ENCODE measurements at regions not wholly inside any gene's neighbourhood (a gene's known extent, or its start where the extent isn't known, plus 50 kb on each side); places are given as distances from the start of the nearest gene placed in this dataset.

DNA sequence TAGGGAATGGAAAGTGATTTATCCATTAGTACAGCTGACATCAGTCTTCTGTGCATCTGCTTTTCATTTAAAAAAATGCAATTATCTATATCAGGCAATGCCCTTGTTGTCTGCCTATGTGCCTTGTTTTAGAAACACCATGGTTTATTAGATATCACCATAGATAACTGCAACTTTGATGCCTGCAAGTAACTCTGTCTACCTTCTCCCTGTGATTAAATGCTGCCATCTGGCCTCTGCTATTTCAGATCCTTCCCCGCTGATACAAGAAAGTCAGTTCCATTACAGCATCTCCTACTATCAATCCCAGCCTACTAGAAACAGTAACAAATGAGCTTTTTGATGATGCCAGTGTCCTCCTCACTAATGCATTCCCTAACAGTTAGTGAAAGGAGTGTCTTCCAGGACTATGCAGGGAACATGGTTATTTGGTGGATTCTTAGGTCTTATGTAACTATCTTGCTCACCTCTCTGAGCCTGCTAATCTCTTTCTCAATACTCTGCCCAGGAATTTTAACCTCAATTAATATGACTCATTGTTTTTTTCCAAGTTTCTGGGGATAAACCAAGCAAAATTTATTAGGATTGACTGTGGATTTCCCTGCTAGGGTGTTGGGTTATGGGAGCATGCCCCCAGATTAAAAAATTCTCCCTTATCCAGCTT lies 444.9 kb downstream of the RAPGEF2 start:
- TF ChIP-seq, protein P1, sequence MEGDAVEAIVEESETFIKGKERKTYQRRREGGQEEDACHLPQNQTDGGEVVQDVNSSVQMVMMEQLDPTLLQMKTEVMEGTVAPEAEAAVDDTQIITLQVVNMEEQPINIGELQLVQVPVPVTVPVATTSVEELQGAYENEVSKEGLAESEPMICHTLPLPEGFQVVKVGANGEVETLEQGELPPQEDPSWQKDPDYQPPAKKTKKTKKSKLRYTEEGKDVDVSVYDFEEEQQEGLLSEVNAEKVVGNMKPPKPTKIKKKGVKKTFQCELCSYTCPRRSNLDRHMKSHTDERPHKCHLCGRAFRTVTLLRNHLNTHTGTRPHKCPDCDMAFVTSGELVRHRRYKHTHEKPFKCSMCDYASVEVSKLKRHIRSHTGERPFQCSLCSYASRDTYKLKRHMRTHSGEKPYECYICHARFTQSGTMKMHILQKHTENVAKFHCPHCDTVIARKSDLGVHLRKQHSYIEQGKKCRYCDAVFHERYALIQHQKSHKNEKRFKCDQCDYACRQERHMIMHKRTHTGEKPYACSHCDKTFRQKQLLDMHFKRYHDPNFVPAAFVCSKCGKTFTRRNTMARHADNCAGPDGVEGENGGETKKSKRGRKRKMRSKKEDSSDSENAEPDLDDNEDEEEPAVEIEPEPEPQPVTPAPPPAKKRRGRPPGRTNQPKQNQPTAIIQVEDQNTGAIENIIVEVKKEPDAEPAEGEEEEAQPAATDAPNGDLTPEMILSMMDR (IDR thresholded peaks at IDR 0.05; ENCODE audit: low read depth, low read length) = no peak
- no peak overlapping the region for H3K4me3 ChIP-seq (ENCODE audit: low read depth, low read length)

DNA sequence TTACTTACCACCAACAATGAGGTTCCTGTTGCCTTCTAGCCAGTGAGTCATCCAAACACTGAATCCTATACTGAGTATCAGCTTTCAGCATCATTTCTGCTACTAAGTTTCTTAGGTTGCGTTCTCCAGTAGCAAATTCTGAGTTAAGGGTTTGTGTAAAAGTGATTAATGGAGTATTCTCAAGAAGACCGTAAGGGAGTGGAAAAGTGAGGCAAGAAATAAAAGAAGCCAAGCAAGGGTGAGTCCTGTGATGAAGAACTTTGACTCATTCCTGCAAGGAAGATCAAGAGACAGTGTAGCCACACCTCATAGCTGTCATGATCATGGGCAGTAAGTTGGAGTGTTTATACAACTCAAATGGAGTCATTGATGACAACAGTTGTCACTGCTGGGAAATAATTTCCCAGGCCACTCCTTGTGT lies 446.2 kb downstream of the RAPGEF2 start:
- TF ChIP-seq, protein P1 (IDR thresholded peaks at IDR 0.05; ENCODE audit: low read depth, low read length) = no peak
- H3K4me3 ChIP-seq (ENCODE audit: low read depth, low read length) = no peak overlapping the region

- no peak overlapping the region for H3K4me3 ChIP-seq (ENCODE audit: low read depth, low read length)
- TF ChIP-seq, protein P1 (IDR thresholded peaks at IDR 0.05; ENCODE audit: low read depth, low read length) = no peak
These were observed 448.4 kb downstream of the RAPGEF2 start for GRCh38 chr4:159551281-159551680.

DNA sequence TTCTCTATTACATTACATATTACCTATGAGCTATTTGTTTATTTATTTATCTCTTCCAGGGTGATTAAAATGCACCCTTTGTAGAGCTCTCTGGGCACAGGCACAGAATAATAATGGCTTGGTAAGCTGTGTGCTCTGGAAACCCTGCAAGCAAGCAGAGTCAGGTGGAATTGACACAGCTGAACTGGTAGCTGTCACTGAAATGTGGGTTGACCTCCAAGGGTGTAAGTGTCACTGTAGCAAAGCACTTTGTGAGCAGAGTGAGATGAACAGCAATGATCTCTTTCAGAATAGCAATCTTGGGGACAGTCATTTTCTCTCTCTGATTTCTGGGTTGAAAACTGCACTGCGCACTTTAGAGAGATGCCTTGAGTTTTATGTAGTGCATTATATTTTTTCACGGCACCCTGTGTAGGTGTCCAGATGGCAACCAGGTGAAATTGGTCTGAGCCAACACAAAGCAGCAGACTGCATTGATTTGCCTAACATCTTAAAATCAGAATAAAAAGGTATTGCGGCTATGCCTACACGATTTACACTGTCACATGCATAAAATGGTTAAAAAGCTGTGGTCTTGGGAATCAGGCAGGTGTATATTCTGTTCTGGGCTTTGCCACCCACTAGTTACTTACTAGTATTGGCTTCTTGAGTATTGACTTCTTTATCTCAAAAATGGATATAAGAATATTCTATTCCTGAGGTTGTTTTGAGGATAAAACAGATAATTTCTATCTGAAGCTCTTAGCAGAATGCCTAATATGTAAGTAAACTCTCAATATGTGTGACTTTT lies 450.3 kb downstream of the RAPGEF2 start:
- H3K4me3 ChIP-seq (ENCODE audit: low read depth, low read length) = no peak overlapping the region
- TF ChIP-seq, protein P1 (IDR thresholded peaks at IDR 0.05; ENCODE audit: low read depth, low read length) = no peak

DNA sequence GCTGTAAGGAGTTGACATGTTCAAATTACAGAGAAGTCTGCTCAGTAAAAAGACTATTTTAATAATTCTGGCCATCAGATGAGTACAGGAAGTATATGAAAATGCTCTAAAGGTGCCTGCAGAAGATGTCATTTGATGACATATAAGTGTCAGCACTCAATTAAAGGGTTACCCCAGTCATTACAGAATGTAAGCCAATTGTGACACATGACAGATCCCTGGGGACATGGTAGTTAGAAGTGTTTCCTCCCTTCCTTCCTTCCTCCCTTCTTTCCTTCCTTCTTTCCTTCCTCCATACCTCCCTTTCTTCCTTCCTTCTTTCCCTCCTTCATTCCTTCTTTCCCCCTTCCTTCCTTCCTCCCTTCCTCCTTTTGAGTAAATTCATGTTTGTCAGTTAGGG lies 453.0 kb downstream of the RAPGEF2 start:
- TF ChIP-seq, protein P1 (IDR thresholded peaks at IDR 0.05; ENCODE audit: low read depth, low read length) = no peak
- no peak overlapping the region for H3K4me3 ChIP-seq (ENCODE audit: low read depth, low read length)

DNA sequence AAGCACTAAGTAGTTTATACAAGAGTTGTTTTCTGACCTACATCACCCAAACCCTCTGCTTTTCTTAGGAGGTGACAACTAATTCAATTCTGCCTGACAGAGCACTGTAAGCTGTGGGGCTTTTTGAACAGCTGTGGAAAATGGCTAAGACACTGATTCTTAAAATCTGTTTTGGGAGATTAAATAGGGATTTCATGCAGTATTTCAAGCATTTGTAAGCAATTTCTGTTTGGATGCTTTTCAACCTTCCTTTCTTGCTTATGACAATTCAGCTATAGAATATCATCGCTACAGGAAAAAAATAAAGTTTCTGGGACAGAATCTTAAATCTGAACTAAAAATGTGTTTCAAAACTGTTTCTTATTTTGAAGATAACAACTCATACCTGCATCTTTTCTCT lies 459.5 kb downstream of the RAPGEF2 start:
- no peak overlapping the region for H3K4me3 ChIP-seq (ENCODE audit: low read depth, low read length)
- TF ChIP-seq, protein P1 (IDR thresholded peaks at IDR 0.05; ENCODE audit: low read depth, low read length) = no peak

DNA sequence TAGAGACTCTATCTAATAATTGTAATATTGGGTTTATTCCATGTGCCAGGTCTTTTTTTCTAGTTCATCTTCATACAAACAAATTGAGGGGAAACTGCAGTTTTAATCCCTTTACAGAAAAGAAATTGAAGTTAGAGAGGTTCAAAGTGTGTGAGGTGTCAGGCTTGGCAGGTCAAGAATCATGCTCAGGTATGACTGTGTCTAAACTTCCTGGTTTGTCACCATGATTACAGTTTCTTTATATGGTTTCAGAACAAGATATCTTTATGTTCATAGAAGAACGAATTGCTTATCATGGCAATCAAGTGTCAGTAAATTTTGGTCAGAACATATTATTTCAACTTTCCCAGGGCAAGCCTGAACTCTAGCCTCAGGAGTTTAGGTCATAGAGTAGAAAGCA lies 460.4 kb downstream of the RAPGEF2 start:
- TF ChIP-seq, protein P1 (IDR thresholded peaks at IDR 0.05; ENCODE audit: low read depth, low read length) = no peak
- no peak overlapping the region for H3K4me3 ChIP-seq (ENCODE audit: low read depth, low read length)
